ENCODE measurements at regions not wholly inside any gene's neighbourhood (a gene's known extent, or its start where the extent isn't known, plus 50 kb on each side); places are given as distances from the start of the nearest gene placed in this dataset.

DNA sequence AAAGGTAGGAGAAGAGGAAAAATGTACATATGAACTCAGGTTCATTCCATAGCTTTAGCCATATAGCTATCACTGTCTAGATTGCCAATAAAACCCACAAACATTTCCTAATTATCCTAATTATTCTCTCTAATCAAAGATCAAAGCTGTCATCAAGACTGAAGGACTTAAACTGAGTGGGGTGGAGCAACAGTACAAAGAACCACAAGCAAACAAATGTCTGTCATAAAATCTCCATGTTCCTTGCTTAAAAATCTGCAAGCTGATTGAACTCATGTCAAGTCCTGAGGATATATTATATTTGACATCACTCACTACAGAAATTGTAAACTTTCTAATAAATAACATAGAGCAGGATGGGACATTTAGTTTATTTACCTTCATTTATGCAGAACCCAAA is 315.9 kb downstream of the SNX13 start:
- TF ChIP-seq POLR2AphosphoS5 (IDR thresholded peaks at IDR 0.05; ENCODE audit: insufficient read depth in 1 of 2, low read depth in 1 of 2) (no peak), CTCF (IDR thresholded peaks at IDR 0.05) (no peak), POLR2A (IDR thresholded peaks at IDR 0.05) (no peak)

Data from vagina (tissue), 2 donors.